Renal cortical epithelial cell (primary cell): ENCODE measurements at regions not wholly inside any gene's neighbourhood (a gene's known extent, or its start where the extent isn't known, plus 50 kb on each side); places are given as distances from the start of the nearest gene placed in this dataset.

Experiments
- DNase-seq: peaks from one replicate; pipeline ENCODE4 v3.0.0-alpha.2; 2011; ENCODE audit warnings: low read depth

DNA sequence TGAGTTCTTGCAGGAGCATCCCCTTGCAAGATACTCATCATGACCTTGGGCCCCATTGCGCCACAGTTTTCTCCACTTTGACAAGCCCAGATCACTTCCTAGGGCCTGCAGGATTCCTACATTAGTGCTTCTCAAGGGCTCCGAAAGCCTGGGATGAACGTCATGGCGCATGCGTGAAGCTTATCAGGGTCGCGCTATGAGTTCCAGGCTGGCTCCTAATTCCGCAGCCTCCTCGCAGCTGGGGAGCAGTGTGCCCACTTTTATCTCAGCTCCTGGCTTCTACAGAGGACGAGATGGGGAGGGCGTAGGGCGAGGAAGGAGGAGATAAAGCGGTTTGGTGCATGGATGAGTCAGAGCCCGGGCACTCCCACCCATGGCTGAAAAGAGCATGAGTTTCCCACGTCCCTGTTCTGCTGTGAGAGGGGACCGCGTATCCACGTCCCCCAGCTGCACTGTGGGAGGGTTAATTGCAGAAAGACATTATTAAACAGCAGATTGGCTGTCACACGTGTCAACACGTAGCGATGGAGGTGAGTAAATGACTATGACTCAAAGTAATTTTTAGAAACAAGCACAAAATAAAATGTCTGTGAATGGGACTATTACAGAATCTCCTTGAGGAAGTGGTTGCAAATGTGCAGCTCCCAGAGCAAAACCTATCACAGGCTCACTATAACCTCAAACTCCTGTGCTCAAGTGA lies 72.9 kb upstream of the DSP start:
- peak; percentile 35 for DNase-seq

DNA sequence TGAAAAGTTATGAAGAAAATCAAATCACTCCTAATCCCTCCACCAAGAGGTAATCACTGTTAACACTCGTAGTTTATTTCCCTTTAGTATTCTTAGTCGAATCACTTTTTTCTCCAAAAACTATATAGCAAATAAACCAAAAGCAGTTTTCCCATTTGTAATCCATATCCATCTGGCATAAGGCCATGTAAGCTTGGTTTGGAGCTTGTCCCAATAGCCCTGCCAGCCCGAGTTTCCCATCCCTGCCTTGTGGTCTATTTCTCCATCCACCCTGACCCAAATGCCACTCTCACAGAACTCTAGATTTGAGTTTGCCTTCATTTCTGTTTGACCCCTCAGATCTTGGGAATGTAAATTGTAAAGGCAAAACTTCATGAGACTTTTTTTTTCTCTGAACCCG lies 71.8 kb upstream of the DSP start:
- peak; percentile 16 for DNase-seq

DNA sequence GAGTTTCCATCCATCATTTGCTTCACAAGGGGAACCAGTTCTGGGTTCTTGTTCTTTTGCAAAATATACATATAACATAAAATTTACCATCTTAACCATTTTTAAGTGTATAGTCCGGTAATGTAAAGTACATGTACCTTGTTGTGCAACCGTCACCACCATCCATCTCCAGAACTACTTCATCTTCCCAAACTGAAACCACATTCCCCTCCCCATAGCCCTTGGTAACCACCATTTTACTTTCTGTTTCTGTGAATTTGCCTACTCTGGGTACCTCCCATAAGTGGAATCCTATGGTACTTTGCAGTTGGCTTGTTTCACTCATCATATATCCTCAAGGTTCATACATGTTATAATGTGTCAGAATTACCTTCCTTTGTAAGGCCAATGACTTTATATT lies 70.3 kb upstream of the DSP start:
- DNase-seq: no peak

DNA sequence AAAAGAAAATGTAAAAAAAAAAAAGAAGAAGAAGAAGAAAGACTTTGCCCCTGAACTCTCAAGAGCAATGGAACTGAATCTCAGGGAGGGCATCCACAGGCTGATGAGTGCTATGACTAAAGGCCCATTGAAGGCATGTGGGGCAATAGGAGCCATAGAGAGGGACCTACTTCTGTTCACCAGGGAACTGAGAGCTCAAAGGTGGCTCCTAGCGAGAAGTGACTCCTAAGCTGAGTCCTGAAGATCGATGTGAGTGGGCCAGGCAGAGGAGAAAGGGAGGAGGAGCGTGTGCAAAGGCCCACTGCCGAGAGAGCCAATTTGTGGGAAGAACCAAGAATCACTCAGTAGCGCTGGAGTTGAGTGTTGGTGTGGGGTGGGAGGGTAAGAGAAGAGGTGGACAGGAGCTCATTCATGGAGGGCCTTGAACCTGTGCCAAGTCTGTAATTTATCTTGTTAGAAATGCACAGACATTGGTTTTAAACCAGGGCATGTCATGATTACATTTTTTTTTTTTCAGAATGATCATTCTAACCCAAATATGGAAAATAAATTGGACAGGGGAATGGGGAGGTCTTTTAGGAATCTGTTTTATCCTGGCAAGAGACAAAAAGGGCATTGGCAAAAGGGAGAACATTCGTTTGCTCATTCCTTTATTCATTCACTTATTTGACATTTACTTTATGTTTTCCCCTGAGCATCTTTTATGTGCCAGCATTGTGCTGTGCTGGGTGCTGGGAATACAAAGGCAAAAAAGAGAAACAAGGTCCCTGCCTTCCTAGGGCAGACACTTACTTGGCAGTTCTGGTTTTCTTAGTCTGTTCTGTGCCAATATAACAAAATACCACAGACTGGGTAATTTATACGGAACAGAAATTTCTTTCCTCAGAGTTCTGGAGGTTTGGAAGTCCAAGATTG lies 67.4 kb upstream of the DSP start:
- no peak for DNase-seq

DNA sequence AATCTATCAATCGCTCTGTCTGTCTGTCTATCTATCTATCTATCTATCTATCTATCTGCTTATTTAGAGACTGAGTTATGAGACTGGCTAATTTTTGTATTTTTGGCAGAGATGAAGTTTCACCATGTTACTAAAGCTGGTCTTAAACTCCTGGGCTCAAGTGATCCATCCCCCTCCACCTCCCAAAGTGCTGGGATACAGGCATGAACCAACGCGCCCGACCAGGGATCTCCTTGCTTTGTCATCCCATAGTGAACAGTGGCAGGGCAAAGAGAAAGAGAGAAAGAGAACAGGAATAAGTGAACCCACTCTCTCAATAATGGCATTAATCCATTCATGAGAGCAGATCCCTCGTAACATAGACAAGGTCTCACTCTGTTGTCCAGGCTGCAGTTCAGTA lies 66.4 kb upstream of the DSP start:
- DNase-seq: no peak

DNA sequence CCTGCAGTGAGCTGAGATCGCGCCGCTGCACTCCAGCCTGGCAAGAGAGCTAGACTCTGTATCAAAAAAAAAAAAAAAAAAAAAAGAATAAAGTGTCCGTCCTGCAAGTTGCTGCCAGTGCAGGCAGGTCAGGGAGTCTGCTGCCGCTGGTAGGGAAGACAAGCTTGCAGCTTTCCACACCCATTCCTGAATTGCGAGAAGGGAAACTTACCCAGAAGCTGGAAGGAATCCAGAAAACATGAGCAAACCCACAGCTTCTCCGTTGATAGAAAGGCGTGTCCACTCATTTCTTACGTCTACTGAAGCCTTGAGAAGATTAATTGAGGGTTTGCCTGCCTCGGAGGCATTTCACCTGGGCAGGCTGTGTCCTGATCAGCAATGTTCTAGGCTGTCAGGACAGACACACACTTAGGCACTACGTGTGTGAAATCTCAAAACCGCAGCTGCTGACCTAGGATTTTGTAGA lies 61.6 kb upstream of the DSP start:
- peak; percentile 96 for DNase-seq

DNA sequence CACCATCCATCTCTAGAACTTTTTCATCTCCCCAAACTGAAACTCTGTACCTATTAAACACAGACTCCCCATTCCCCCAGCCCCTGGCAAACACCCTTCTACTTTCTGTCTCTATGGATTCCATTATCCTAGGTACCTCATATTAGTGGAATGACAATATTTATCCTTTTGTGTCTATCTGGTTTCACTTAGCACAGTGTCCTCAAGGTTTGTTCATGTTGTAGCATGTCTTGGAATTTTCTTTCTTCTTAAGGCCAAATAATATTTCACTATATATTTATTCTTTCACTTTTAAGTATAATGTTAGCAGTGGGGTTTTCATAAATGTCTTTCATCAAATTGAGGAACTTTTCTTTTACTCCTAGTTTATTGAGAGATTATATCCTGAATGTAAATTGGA lies 56.8 kb upstream of the DSP start:
- DNase-seq: no peak

DNA sequence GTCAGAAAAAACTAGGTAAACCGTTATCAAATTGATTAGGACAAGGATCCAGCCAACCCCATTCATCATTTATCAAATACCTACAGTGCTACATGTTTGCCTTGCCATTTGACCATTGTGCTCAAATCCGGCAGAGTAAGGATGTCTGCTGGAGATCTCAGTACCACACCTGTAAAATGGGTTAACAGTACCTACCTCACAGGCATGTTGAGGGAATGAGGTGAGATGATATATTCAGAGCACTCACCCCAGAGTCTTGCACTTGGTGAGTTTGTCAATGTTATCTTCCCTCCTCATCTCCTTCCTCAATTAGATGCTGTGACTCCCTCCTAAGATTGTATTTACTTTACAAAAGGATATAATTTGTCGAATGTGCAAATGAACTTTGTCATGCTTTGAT lies 54.5 kb upstream of the DSP start:
- no peak for DNase-seq

DNA sequence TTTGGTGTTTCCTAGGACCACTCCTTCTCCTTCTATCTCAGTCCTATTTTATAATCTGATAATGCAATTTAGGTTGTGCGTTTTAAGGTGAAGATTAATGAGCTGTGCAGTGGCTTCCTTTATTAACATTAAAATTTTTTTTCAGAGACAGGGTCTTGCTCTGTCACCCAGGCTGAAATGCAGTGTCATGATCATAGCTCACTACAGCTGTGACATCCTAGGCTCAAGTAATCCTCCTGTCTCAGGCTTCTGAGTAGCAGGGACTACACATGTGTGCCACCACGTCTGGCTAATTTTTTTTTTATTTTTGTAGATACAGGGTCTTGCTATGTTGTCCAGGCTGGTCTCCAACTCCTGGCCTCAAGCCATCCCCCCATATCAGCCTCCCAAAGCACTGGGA lies 53.0 kb upstream of the DSP start:
- DNase-seq: no peak

DNA sequence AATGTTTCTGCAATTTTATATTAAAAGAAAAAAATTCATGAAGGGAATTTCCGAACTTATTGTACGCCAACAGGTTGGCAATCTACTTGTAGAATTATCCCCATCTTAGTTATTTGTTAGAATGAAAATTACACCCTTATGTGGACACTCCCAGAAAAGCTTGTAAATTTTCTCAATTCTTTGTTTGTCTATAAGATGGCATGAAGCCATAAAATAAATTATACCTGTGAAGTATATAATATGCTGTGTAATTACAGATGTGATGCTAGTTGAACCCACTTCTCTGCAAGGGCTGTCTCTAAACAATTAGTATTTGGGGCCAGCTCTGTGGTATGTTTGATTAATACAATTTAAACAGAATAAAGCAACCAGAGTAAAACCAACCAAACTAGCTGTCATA lies 52.1 kb upstream of the DSP start:
- no peak for DNase-seq
